Neutrophil (primary cell): ENCODE measurements at regions not wholly inside any gene's neighbourhood (a gene's known extent, or its start where the extent isn't known, plus 50 kb on each side); places are given as distances from the start of the nearest gene placed in this dataset.

Experiments
- H3K27ac ChIP-seq: fragments of 200-600 bp; sonication (generic); 2 replicates; pipeline ENCODE4 v1.5.1; 2016; ENCODE audit warnings: mild to moderate bottlenecking, moderate library complexity
- H3K27me3 ChIP-seq: fragments of 200-600 bp; sonication (generic); 2 replicates; pipeline ENCODE4 v1.6.0; 2016; ENCODE audit warnings: mild to moderate bottlenecking
- H3K36me3 ChIP-seq: fragments of 200-600 bp; sonication (generic); 2 replicates; pipeline ENCODE4 v1.5.1; 2017
- H3K4me1 ChIP-seq, 2 experiments: fragments of 200-600 bp in 1 of 2; sonication (generic) in 1 of 2; 1 replicate in 1 of 2; 2 replicates in 1 of 2; pipeline versions ENCODE4 v1.5.1 to v1.6.1; 2013 to 2016; ENCODE audit warnings: low read depth in 1 of 2, low read length in 1 of 2, mild to moderate bottlenecking in 1 of 2, moderate library complexity in 1 of 2; ENCODE audit not compliant: control insufficient read depth in 1 of 2, insufficient read depth in 1 of 2
- H3K4me3 ChIP-seq, 2 experiments: fragments of 200-600 bp in 1 of 2; sonication (generic) in 1 of 2; 1 replicate in 1 of 2; 2 replicates in 1 of 2; pipeline ENCODE4 v1.5.1; 2013 to 2016; ENCODE audit warnings: low read depth in 1 of 2, low read length in 1 of 2, mild to moderate bottlenecking in 1 of 2, moderate library complexity in 1 of 2
- H3K9me3 ChIP-seq: fragments of 200-600 bp; sonication (generic); 2 replicates; pipeline ENCODE4 v1.5.1; 2016
- TF ChIP-seq, protein P1 (sequence below): fragments of 200-600 bp; sonication (generic); IDR thresholded peaks from 2 replicates; pipeline ENCODE4 v1.5.1; 2016; ENCODE audit warnings: antibody characterized with exemption

DNA sequence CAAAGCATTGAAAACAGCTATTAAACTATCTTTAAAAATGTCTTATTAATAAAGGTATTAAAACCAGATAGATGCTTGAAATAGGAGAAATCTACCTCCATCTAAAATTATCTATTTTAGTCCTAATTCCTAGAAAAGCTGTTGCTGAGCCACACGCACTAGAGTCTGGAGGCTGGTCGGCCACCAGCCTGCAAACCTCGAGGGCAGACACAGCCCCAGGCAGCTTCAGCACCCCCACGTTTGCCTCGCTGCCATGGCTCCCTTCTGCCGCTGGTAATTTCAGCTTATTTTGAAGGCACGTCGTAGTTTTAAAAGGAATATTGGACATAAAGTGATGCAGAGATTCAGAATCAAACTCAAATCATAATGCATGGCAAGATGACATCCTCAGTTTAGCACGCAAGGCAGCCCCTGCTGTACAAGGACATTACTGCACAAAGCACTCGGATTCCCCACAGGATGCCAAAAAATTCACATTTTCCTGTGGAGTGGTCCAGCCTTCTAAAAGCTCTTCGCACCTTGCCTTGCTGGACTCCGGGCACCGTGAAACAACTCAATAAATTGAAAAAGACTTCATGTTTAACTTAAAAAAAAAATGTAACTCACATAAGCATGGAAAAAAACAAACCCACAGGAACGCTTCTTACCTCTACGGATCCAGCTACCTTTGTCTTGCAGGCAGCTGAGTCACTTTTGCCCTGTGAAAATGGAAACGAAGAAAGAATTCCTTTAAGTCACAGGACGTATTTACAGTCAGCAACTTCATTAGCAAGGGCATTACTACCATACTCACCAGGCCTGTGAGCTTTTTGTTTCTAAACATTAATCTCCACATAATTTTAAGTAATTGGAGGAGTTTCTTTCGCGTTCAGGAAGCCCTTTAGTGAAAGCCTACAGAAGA lies 143.4 kb upstream of the RPS6KA2 start:
- Histone ChIP-seq H3K27ac (peak overlapping the region; percentile 83), H3K27me3 (no peaks in the 10 kb centered on the region), H3K9me3 (no peaks in the 10 kb centered on the region), H3K36me3 (peaks cover under 1% of the 10 kb centered on the region), H3K4me3 (peak overlapping the region; percentile 28 to 46), H3K4me1 (peaks cover 62 to 73% of the 10 kb centered on the region in 2 experiments)
- TF ChIP-seq, protein P1, sequence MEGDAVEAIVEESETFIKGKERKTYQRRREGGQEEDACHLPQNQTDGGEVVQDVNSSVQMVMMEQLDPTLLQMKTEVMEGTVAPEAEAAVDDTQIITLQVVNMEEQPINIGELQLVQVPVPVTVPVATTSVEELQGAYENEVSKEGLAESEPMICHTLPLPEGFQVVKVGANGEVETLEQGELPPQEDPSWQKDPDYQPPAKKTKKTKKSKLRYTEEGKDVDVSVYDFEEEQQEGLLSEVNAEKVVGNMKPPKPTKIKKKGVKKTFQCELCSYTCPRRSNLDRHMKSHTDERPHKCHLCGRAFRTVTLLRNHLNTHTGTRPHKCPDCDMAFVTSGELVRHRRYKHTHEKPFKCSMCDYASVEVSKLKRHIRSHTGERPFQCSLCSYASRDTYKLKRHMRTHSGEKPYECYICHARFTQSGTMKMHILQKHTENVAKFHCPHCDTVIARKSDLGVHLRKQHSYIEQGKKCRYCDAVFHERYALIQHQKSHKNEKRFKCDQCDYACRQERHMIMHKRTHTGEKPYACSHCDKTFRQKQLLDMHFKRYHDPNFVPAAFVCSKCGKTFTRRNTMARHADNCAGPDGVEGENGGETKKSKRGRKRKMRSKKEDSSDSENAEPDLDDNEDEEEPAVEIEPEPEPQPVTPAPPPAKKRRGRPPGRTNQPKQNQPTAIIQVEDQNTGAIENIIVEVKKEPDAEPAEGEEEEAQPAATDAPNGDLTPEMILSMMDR, result no peak

DNA sequence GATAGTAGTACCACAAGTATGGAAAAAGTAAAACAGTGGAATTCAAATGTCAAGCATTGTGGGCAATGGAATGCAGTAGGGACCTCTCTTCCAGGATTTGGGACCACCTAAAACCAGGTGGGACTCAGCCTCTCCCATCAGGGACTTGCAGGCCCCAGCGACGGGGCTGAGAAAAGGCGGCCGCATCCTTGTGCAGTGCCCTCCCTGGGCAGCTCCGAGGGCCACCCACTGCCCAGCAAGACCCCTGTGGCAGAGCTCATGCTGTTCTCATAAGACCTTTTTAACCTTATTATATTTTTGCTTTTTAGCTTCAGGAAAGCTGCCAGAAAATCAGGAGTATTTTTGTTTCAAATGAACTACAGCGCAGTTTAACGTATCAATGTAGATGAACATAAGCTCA lies 142.6 kb upstream of the RPS6KA2 start:
- TF ChIP-seq, protein P1, result no peak
- Histone ChIP-seq H3K27me3 (no peaks in the 10 kb centered on the region), H3K36me3 (peaks cover 9% of the 10 kb centered on the region), H3K9me3 (no peaks in the 10 kb centered on the region), H3K27ac (peak overlapping the region; percentile 83), H3K4me1 (peaks cover 59 to 68% of the 10 kb centered on the region in 2 experiments), H3K4me3 (peak overlapping the region in 1 of 2 experiments; percentile 14)

DNA sequence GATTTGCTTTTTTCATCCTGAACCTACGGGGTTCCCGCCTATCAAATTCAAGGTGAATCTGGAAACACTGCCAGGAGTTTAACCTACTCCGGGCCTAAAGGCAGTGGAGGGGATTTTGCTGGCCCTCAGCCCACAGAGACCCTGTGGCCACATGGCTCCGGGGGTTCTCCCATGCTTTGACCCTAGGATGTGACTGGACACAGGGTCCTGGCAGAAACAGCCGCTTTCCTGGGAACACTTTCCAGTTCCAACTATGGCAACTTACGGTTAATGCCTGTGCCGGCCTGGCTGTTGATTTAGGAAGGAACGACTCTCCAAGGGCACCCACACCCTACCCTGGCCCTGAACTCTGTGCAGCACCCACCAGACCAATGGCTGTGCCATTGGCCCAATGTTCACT lies 141.7 kb upstream of the RPS6KA2 start:
- Histone ChIP-seq H3K4me3 (no peak overlapping the region), H3K36me3 (peaks cover 18% of the 10 kb centered on the region), H3K9me3 (no peaks in the 10 kb centered on the region), H3K4me1 (peaks cover 59 to 77% of the 10 kb centered on the region in 2 experiments), H3K27me3 (no peaks in the 10 kb centered on the region), H3K27ac (peak overlapping the region; percentile 48)
- TF ChIP-seq, protein P1, result no peak

DNA sequence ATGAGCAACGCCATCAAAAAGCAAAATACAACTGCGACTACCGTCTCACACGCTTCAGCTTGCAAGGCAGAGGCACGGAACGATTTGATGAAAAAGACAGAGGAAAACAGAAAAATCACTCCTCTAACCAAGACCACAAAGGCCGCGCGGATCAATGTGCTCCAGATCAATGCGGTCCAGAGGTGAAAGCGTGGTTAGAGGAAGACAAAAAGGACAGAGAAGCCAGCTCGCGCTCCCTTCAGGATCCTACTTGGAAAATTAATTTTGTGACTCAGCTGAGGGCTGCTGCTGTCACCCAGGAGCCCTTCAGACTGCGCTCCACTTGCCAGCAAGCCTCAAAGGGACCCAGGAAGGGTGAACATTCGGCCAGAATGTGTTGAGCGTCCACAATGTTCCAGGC lies 140.2 kb upstream of the RPS6KA2 start:
- no peak overlapping the region for H3K27ac ChIP-seq
- no peak overlapping the region for H3K4me3 ChIP-seq
- H3K36me3 ChIP-seq, result peaks cover 20% of the 10 kb centered on the region
- H3K4me1 ChIP-seq, result peaks cover 50 to 66% of the 10 kb centered on the region in 2 experiments
- no peaks in the 10 kb centered on the region for H3K27me3 ChIP-seq
- TF ChIP-seq, protein P1, result no peak
- H3K9me3 ChIP-seq, result no peaks in the 10 kb centered on the region

DNA sequence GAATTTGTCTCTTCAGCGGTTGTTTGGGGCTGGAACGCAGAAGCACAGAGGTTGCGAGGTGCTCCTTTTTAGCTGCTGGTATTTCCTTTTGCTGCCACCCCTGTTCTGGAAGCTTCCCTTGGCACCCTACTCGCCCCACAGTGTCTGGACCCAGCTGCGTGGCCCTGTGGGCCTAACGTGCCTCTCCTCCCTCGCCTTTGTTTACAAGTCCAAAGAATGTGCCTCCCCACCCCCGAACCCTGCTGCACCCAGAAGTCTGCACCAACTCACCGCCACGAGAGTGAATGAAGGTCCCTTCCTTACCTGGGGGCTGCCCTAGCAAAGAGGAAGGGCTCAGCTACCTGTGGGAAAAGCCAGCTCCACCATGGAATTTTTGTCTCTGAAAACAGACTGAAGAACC lies 139.7 kb upstream of the RPS6KA2 start:
- H3K36me3 ChIP-seq, result peaks cover 20% of the 10 kb centered on the region
- no peaks in the 10 kb centered on the region for H3K9me3 ChIP-seq
- TF ChIP-seq, protein P1, result no peak
- H3K27me3 ChIP-seq, result no peaks in the 10 kb centered on the region
- no peak overlapping the region for H3K4me3 ChIP-seq
- H3K27ac ChIP-seq, result no peak overlapping the region
- H3K4me1 ChIP-seq, result peaks cover 46 to 61% of the 10 kb centered on the region in 2 experiments
